Common myeloid progenitor, CD34-positive (primary cell): ENCODE measurements at regions not wholly inside any gene's neighbourhood (a gene's known extent, or its start where the extent isn't known, plus 50 kb on each side); places are given as distances from the start of the nearest gene placed in this dataset.

ENCODE experiments used
- CTCF ChIA-PET: fragments of 350-600 bp; sonication (Branson Sonifier 250); formaldehyde crosslinking; loops from one replicate; lab custom pipeline; 2021; ENCODE audit warnings: antibody characterized with exemption; lab: Charles Lee
- POLR2A ChIA-PET: fragments of 350-600 bp; sonication (Branson Sonifier 250); formaldehyde crosslinking; loops from one replicate; lab custom pipeline; 2021; ENCODE audit warnings: antibody characterized with exemption; lab: Charles Lee
- DNase-seq, 3 donors: peaks; one replicate each; pipeline versions ENCODE4 v3.0.0 to v3.0.0-alpha.2; 2013
- H3K27ac ChIP-seq, 2 experiments: 1 replicate in 1 of 2; 2 replicates in 1 of 2; pipeline ENCODE4 v1.7.0; 2013; ENCODE audit warnings: inconsistent platforms in 2 of 2, low read length in 2 of 2, mild to moderate bottlenecking in 2 of 2, low read depth in 1 of 2, moderate library complexity in 1 of 2; ENCODE audit not compliant: severe bottlenecking in 2 of 2, insufficient read depth in 1 of 2, poor library complexity in 1 of 2
- H3K27me3 ChIP-seq, 5 experiments: replicated peaks in 2 of 5; 1 replicate in 3 of 5; 2 replicates in 2 of 5; pipeline versions ENCODE4 v1.6.1 to v1.7.0; 2013; ENCODE audit warnings: low read length in 4 of 5, mild to moderate bottlenecking in 2 of 5, moderate library complexity in 2 of 5, inconsistent platforms in 1 of 5; ENCODE audit not compliant: insufficient read depth in 5 of 5, control insufficient read depth in 4 of 5
- H3K36me3 ChIP-seq, 4 experiments: 1 replicate in 2 of 4; 2 replicates in 2 of 4; pipeline versions ENCODE4 v1.6.1 to v1.7.0; 2013; ENCODE audit warnings: low read length in 3 of 4, control low read depth in 1 of 4, mild to moderate bottlenecking in 1 of 4; ENCODE audit not compliant: control insufficient read depth in 4 of 4, insufficient read depth in 4 of 4
- H3K4me1 ChIP-seq, 4 experiments: 1 replicate in 3 of 4; 2 replicates in 1 of 4; pipeline versions ENCODE4 v1.6.1 to v1.7.1; 2013; ENCODE audit warnings: low read length in 3 of 4, mild to moderate bottlenecking in 3 of 4, control low read depth in 1 of 4, inconsistent platforms in 1 of 4, moderate library complexity in 1 of 4; ENCODE audit not compliant: control insufficient read depth in 4 of 4, insufficient read depth in 4 of 4; ENCODE audit errors: control extremely low read depth in 1 of 4
- H3K4me3 ChIP-seq, 7 experiments: 1 replicate in 4 of 7; 2 replicates in 3 of 7; pipeline versions ENCODE4 v1.5.1 to v1.7.0; 2013; ENCODE audit warnings: mild to moderate bottlenecking in 7 of 7, low read length in 6 of 7, moderate library complexity in 6 of 7, inconsistent platforms in 2 of 7, low read depth in 2 of 7, control low read depth in 1 of 7; ENCODE audit not compliant: insufficient read depth in 4 of 7, control insufficient read depth in 1 of 7; ENCODE audit errors: extremely low read depth in 1 of 7
- H3K9me3 ChIP-seq, 5 experiments: 1 replicate in 4 of 5; 2 replicates in 1 of 5; pipeline versions ENCODE4 v1.6.1 to v1.7.1; 2013; ENCODE audit warnings: low read length in 4 of 5, mild to moderate bottlenecking in 2 of 5, inconsistent platforms in 1 of 5, low read depth in 1 of 5, moderate library complexity in 1 of 5; ENCODE audit not compliant: control insufficient read depth in 4 of 5, insufficient read depth in 2 of 5; ENCODE audit errors: control extremely low read depth in 1 of 5
- WGBS: methylation state at CpG from one replicate; pipeline ENCODE4 v1.1.5; 2013; ENCODE audit not compliant: insufficient coverage; 5-methylcytosine and 5-hydroxymethylcytosine counted together

DNA sequence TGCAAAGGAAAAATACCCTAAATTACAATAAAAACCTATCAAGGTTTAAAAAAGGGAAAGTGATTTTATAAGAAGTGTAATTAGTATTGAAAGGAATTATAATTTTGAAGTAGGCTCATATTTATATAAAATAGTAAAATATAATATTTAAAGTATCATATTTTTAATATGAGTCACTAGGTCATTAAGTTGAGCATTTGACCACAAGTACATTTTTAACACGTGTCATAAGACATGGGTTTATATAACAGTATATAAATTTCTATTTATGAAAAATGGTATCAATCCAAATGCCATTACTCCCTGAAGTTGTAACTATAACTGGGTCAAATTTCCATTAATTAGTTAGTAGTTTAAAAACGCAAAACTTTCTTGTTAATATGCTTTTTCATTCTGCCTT lies 365.9 kb downstream of the COL11A1 start:
- CTCF ChIA-PET = no interaction called here

DNA sequence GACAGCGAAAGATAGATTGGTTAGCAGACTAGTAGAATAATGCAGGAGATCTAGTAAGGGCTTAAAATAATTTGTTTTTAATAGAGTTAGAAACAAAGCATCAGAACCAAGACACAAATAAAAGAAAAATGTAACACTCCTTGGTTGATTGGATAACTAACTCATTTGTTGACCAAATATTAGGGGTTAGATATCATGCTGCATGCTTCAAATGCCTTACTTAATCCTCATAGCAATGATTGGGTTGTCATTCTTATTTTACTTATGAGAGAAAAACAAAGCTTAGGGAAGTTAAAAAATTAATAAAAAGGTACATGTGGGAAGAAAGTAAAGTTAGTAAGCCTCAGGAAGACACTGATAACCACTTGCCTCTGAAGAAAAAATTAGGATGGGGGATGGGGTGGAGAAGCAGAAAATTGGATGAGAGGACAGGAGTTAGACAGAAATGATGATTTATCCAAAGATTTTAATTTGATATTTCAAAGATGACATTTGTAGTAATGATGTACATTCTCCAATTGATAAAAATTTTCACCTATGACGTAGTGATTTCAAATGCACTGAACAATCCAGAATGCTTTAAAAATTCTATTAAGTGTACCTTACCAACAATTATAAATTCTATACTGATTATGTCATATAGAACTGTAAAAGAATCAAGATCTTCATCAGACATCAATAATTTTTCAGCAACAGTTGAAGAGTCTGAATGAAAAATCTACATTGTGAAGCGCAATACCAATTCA lies 374.7 kb downstream of the COL11A1 start:
- 100% methylated on average over 1 of the region's 3 CpGs for WGBS
- Histone ChIP-seq H3K4me3 (no peak overlapping the region), H3K27ac (no peak overlapping the region), H3K27me3 (no peaks in the 10 kb centered on the region), H3K36me3 (no peaks in the 10 kb centered on the region), H3K9me3 (peaks cover 0 to 1% (median 0%) of the 10 kb centered on the region in 5 experiments), H3K4me1 (no peaks in the 10 kb centered on the region)
- ChIA-PET CTCF (no interaction called here), POLR2A (no interaction called here)
- no peak for DNase-seq

More for the DNA sequence above, 365.9 kb downstream of the COL11A1 start:
- Histone ChIP-seq H3K4me3 (no peak overlapping the region), H3K27me3 (no peaks in the 10 kb centered on the region), H3K27ac (no peak overlapping the region), H3K4me1 (no peaks in the 10 kb centered on the region), H3K9me3 (no peaks in the 10 kb centered on the region), H3K36me3 (no peaks in the 10 kb centered on the region)
- WGBS = no CpG with 5 or more reads among the region's 2 CpGs
- DNase-seq = no peak
- POLR2A ChIA-PET = no interaction called here

DNA sequence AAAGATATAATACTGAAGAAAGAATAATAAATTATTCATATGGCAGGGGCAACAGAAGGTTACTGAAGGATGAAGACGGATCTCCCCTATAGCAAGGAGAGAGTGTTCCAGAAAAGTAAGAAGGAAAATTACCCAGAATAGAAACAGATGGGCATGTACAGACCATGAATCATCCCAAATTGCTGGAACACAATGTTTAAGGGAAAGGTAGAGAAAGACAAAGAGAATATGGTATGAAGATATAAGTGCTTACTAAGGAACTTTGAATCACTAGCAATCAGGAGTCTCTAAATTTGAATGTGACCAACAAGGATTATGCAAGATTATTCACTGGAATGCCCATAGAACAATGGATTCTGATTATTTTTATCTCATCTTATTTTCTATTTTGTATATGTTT lies 375.4 kb downstream of the COL11A1 start:
- ChIA-PET POLR2A (no interaction called here), CTCF (no interaction called here)
- DNase-seq = no peak
- no peaks in the 10 kb centered on the region for H3K36me3 ChIP-seq
- no peak overlapping the region for H3K4me3 ChIP-seq
- no CpG with 5 or more reads among the region's 1 CpG for WGBS
- H3K4me1 ChIP-seq = no peaks in the 10 kb centered on the region
- H3K27me3 ChIP-seq = no peaks in the 10 kb centered on the region
- peaks cover 0 to 1% (median 0%) of the 10 kb centered on the region in 5 experiments for H3K9me3 ChIP-seq
- no peak overlapping the region for H3K27ac ChIP-seq

DNA sequence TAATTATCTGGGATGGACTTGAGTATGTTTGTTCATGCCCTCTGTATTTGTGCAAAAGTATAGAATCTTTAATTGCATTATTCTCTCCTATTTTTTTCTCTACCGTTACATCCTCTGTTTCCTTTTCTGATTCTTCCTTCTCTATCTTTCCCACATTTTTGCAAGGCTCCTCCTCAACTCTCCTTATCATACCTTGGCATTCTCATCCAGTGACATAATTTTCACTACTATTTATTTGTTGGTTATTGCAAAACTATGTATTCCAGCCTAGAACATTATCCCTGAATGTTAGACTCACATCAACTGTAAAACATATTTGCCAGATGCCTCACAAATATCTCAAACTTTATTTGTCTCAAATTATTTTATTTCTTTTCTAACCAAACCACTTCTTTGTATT lies 381.9 kb downstream of the COL11A1 start:
- ChIA-PET CTCF (no interaction called here), POLR2A (no interaction called here)
- H3K27ac ChIP-seq = no peak overlapping the region
- H3K4me1 ChIP-seq = no peaks in the 10 kb centered on the region
- no peak for DNase-seq
- H3K27me3 ChIP-seq = no peaks in the 10 kb centered on the region
- no peaks in the 10 kb centered on the region for H3K9me3 ChIP-seq
- H3K36me3 ChIP-seq = no peaks in the 10 kb centered on the region
- no CpG with 5 or more reads among the region's 1 CpG for WGBS
- no peak overlapping the region for H3K4me3 ChIP-seq

DNA sequence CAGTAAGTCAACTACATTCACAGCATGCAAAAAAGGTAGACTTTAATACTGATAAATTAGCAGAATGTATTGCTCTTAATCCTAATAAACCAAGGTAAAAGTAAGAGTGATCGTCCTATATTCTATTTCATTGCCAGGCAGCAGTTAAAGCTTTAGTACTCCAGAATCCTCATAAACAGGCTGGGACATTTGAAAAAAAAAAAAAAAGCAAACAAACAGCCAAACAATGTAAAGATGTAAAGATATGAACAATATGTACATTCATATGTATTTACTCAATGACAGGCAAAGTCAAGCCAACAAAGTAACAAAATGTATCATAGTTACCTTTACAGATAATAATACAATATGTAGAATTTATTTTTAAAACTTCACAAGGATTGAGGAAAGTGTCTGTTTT lies 383.6 kb downstream of the COL11A1 start:
- H3K4me1 ChIP-seq = no peaks in the 10 kb centered on the region
- CTCF ChIA-PET = no interaction called here

DNA sequence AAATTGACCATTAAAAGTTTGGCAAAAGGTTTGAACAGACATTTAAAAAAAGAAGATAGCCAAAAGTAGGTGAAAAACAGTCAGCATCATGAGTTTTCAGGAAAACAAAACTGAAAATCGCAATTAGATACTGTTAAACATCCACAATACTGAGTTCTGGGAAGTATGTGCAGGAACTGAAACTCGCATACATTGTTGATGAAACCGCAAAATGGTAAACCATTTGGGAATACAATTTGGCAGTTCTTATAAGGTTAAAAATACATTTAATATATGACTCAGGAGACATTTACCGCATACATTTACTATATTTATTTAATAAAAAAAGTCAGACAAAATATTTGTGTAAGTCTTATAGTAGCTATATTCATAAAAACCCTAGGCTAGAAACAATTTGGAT lies 393.2 kb downstream of the COL11A1 start:
- Histone ChIP-seq H3K4me3 (no peak overlapping the region), H3K4me1 (no peaks in the 10 kb centered on the region), H3K36me3 (no peaks in the 10 kb centered on the region), H3K9me3 (no peaks in the 10 kb centered on the region), H3K27me3 (no peaks in the 10 kb centered on the region), H3K27ac (no peak overlapping the region)
- 100% methylated on average over 1 of the region's 4 CpGs for WGBS
- DNase-seq = no peak
- POLR2A ChIA-PET = no interaction called here
- CTCF ChIA-PET = no interaction called here

More for the DNA sequence above, 383.6 kb downstream of the COL11A1 start:
- no peak for DNase-seq
- no CpG with 5 or more reads among the region's 1 CpG for WGBS
- H3K9me3 ChIP-seq = no peaks in the 10 kb centered on the region
- no peak overlapping the region for H3K27ac ChIP-seq
- no peak overlapping the region for H3K4me3 ChIP-seq
- no peaks in the 10 kb centered on the region for H3K36me3 ChIP-seq
- H3K27me3 ChIP-seq = no peaks in the 10 kb centered on the region
- POLR2A ChIA-PET = no interaction called here

DNA sequence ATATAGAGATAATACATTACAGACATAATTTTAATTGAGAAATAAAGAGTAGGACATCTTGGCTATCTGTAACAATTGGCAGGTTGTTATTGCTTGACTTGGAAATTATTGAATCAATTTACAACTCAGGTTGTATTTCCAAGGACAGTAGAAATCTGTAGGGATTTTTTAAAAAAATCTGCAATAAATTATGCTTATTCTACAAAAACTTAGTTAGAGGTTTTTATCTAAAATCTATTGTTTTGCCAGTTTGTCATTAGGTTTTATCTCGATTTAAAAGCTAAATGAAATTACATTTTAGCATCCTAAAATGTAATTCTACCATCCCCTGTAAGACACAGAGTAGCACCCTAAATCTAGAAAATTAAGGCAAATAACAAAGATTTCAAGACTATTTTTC lies 408.8 kb downstream of the COL11A1 start:
- Histone ChIP-seq H3K27me3 (no peaks in the 10 kb centered on the region), H3K4me1 (no peaks in the 10 kb centered on the region), H3K4me3 (no peak overlapping the region), H3K36me3 (no peaks in the 10 kb centered on the region), H3K9me3 (no peaks in the 10 kb centered on the region), H3K27ac (no peak overlapping the region)
- CTCF ChIA-PET = no interaction called here
- POLR2A ChIA-PET = no interaction called here
- no peak for DNase-seq
- WGBS = no CpG with 5 or more reads among the region's 1 CpG
